HG03354 (cell line): ENCODE measurements at regions not wholly inside any gene's neighbourhood (a gene's known extent, or its start where the extent isn't known, plus 50 kb on each side); places are given as distances from the start of the nearest gene placed in this dataset.
A peak's percentile ranks its signal among the peaks of the same experiment; 100 is the strongest.

Experiments
- ATAC-seq: cut with Tn5 transposase; IDR thresholded peaks from one replicate; pipeline ENCODE4 v1.9.1; 2021; ENCODE audit warnings: mild to moderate bottlenecking; ENCODE audit not compliant: unreplicated experiment, poor library complexity, severe bottlenecking

DNA sequence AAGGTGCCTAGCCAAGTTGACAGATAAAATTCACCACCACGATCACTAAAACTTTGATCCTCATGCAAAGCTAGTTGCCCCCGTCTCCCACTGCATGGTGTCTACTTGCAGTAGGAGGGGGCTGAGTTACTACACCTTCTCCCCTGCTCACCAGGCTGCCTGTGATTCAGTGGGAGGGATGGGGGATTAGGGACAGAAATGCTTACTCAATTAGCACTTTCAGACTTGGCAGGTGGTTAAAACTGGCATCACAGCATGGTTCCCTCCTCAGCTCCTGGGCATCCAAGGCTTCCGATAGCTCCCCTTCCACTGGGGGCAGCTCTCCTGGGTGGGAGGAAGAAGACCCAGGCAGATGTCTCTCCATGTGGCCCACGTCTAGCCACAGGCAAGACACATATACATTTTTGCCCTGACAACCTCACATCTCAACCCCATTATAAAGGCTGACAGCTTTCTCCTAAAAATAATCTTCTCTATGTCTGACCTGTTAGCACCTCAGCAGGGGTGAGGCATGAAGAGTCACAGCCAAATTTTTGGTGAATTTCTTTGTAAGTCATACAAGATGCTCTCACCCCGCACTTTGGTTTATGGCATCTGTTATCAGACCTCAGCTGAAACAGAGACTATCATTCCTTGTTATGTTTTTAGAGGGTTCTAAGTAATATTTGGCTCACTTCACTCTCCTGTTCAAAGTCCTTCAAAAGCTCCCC is 369.0 kb downstream of the SV2B start:
- no peak for ATAC-seq

DNA sequence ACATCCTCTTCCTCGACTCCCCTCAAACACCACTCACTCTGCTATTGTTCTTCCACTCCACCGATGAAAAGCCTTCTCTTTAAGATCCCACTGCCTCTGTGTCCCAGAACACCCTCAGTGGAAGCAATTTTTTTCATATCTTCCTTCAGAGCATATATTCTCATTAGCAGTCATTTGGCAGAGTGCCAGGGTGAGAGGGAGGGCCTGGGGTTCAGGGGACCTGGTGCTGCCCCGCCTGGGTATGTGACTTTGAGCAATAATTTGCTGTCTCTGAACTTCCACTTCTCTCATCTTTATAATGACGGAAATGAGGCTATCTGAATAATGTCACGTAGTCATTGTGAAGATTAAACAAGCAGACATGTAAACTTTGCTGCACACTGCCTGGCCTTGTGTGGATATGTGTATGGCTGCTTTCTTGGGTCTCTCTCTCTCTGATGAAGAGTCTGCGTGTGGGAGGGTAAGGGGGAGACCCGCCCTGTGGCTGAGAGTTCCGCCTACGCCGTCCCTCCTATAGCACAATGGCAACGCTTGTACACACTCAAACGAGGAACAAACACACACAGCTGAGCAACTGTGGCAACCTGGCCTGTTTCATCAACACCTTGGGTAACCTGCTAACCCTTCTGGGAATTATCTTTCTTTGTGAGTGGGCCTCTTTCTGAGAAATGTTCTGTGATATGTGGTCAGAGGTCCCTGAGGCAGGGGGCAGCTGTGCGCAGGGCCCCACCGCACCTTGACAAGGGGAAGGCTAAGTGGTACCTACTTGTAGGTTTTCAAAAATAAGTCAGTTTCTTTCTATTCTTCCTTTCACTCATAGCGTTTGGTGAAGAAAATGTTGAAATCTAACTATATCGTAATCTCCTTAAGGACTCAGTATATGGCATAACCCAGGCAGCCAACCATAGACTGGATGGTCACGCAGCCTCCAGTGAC is 369.8 kb downstream of the SV2B start:
- ATAC-seq: no peak

DNA sequence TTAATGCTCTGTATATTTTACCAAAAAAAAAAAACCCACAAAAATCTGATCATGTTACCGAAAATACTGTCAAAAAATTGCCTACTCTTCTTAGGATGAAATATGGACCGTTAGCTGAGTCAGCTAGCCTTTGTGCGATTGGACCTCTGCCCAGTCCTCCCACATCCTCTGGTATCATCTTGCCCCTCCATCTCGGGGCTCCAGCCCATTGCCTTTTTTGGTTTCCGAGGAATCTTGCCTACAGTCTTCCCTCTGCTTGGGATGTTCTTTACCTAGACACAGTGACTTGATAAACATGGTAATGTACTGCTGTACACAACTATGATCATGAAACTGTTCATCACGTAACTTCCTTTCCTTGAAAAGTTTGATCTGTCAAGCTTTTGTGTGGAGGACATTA is 371.4 kb downstream of the SV2B start:
- no peak for ATAC-seq

DNA sequence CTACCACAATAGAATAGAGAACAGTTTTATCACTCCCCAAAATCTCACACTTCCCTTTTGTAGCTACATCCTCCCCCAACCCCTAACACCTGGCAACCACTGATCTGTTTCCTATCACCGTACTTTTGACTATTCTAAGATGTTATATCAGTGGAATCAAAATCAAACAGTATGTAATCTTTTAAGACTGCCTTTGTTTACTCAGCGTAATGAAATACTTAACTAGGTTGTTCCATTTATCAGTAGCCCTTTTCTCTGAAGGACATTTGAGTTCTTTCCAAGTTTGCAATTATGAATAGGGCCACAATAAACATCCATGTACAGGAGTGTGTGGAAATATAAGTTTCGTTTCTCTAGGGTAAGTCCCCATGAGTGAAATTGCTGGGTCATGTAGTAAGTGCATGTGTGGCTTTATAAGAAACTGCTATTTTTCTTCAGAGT is 372.3 kb downstream of the SV2B start:
- peak; percentile 77 for ATAC-seq

DNA sequence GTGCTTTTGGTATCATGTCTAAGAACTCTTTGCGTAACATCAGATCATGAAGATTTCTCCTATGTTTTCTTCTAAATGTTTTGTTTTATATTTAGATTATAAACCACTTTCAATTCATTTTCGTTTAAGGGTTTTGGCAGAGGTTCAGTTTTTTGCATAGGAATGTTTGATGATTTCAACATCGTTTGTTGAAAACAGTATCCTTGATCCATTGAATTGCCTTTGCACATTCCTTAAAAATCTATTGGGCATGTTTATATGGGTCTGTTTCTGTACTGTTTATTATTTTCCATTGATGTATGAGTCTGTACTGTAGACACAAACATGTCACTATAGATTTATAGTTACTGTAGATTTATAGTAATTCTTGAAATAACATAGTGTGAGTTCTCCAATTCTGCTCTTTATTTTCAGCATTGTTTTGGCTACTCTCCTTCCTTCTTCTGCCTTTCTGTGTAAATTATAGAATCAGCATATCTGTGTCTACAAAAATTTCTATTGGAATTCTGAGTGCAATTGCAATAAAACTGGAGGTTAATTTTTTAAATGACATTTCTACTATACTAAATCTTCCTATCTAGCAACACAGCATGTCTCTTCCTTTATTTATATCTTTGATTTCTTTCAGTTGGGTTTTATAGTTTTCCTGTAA is 374.0 kb downstream of the SV2B start:
- ATAC-seq: no peak

DNA sequence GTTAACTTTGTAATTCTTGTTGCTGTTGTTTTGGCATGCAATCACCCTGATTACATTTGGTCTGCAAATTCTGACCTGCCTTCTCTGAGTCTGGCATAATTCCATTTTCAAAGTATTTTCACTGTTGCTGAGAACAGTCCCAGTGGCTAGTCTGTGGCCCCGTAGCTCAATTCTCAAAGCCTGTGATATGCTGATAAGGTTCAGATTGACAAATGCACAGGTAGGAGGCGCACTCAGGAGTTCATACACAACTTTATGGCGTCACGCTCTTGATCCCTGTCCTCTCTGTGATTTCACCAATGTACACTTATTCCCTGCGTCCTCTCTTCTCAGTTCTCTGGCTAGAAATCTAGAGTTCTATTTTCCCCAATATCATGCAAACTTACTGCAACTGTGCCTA is 376.6 kb upstream of the SLCO3A1 start:
- ATAC-seq: no peak

DNA sequence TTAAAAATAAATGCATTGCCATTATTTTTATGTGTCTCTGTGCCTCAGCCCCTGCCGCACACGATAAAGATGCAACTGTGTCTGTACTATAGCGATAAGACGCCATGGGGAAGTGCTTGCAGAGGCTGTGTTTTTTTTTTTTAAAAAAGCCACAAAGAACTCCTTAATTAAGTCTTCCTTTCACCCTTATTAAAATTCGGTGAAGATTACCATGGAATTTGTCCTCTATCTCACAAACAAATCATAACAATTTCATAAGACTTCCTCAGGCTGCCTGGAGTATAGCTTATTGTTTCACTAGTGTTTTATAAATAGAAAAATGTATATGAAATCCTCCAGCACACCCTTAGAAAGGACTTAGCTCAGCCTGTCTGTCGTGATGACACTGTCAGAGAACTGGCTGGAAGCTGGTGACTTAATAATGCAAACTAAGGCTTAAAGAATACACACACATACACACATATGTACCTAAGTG is 374.8 kb upstream of the SLCO3A1 start:
- no peak for ATAC-seq

- no peak for ATAC-seq
These were observed 373.1 kb upstream of the SLCO3A1 start for GRCh38 chr15:91480426-91480825.

DNA sequence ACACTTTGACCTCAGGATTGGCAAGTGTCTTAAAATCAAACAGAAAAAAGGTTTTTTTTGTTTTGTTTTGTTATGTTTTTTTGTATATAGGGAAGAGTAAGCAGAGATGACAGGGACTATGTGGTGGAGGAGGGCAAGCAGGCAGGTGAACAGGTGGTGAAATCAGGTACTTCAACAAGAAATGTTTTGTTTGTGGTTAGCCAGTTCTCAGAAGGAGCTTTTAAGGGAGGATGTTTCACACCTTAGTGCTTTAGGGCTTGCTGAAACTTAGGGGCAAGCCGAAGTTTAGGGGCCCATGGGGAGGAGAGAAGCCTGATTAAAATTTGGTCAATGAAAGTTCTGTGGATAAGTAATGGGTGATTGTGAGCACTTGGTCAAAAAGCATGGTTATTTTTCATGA is 370.7 kb upstream of the SLCO3A1 start:
- ATAC-seq: no peak

DNA sequence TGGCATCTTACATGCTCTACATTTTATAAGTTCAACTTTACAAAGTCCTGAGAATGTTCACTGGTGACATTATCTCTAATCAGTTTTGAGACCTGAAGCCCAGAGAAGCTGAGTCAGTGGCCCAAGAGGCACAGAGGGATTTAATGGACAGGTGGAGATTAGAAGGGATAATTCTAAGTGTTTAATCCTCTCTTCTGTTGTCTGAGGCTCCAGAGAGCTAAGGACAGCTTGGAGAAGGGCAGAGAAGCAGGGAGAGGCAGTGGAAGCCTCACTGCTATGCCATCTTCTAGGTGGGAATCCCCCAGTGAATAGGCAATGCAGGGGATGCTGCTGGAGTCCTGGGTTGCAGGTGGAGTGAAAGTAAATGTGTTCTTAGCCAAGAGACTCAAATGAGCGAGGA is 369.4 kb upstream of the SLCO3A1 start:
- no peak for ATAC-seq

GRCh38 chr15:91488452-91488851 is 365.1 kb upstream of the SLCO3A1 start:
- ATAC-seq: no peak

GRCh38 chr15:91490211-91490610 is 363.3 kb upstream of the SLCO3A1 start:
- no peak for ATAC-seq

DNA sequence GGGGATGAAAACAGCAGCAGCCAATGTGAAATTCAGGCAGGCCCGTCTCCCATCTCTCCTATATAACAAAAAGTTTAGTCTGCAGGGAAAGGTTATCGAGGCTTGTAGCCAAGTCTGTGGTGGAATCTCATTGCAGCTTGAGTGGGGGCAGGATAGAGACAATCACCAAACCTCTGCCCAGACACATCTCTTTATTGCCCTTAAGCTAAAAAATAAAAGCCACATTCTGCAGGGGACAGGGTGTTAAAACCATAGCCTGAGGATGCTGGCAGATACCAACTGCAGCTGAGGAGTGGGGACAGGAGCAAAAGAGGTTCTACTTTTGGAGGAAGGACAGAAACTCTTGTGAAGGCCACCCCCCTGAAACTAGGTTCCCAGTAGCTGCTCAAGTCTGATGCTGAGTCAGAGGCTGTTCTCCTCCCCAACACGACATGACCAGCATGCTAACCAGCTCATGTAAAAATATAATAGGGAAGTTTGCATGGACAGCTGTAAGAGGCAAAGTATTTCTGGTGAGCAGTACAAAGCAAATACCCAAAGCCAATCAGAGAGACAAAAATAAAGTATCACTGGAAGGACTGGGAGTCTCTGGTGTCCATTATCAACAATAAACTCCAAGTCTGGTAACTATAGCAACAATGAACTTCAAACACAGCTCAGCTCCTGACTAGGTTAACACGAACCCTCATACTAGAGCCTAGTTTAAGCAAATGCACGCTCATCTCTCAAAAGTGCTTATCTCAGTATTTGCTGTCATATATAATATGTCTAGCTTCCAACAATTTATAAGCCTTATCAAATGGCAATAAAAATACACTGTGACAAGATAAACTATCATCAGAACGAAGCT is 362.2 kb upstream of the SLCO3A1 start:
- no peak for ATAC-seq

- ATAC-seq: no peak
These were observed 356.5 kb upstream of the SLCO3A1 start for GRCh38 chr15:91496754-91497691.

GRCh38 chr15:91498046-91498748 is 355.3 kb upstream of the SLCO3A1 start:
- ATAC-seq: no peak

DNA sequence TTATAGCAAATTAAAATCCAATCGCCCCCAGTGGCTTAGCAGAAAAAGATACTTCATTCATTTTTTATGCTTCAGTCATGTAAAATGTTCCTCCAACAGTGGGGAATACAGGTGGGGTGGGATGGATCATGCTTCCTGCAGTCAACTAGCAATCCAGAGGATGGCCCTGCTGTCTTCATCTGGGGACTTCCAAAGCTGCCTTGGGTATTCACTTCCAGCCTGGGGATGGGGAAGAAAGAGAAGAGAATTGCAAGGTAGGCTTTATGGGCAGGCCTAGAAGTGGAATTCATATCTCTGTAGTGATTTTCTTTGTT is 354.8 kb upstream of the SLCO3A1 start:
- ATAC-seq: no peak

DNA sequence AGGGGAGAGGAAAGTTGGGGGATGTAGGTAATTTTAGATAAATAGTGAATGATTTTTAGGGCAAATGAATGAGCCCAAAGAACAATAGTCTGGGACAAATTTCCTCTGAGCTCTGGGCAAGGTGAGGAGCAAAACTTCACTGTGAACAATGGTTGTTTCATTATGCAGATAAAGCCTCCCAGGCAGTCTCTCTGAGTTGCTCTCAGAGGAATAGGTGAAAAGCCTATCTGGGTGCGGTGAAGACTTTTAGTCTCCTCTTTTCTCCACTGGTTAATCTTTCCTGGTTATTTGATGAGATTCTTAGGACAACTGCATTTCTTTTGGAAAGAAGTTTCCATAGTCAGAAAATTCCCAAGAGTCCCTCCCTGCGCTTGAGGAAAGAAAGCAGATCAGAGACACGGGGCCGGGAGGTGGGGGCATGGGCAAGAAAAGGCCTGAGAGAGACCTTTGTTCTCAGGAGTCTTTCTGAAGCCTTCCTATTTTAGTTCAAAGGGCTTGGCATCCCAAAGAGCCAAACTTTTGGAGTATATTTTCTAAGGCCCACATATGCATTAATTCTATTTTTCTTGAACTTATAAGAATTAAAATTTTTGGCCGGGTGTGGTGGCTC is 353.6 kb upstream of the SLCO3A1 start:
- no peak for ATAC-seq

DNA sequence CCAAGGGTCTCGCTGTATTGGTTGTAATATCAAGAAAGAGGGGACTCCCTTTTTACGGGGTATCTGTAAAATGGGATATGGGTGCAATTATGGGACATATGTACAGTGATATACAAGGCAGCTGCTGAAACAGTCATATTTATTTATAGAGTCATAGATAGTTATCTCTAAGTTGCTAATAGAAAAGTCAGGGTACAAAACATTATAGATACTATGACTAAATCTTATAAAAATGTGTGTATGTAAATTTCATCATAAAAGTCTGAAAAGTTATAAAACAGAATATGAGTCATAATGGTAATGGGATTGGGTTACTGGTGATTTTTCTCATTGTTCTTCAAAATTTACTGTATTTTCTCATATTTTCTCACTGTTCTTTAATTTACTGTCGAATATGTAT is 344.9 kb upstream of the SLCO3A1 start:
- no peak for ATAC-seq
